Natural killer cell (primary cell): ENCODE measurements at regions not wholly inside any gene's neighbourhood (a gene's known extent, or its start where the extent isn't known, plus 50 kb on each side); places are given as distances from the start of the nearest gene placed in this dataset.

ENCODE experiments used
- ATAC-seq, 3 donors: fragments of 150-1000 bp in 2 of 3; fragments of 200-7000 bp in 1 of 3; cut with Tn5 transposase; 1 replicate in 1 of 3; 2 replicates in 2 of 3; pipeline ENCODE4 v1.10.0; 2021; ENCODE audit warnings: mild to moderate bottlenecking in 2 of 3, moderate library complexity in 2 of 3
- DNase-seq, 2 donors: peaks; one replicate each; pipeline versions ENCODE4 v3.0.0 to v3.0.0-alpha.2; 2013 to 2021; ENCODE audit warnings: mixed read lengths in 1 of 2
- H3K27ac ChIP-seq: one replicate; pipeline ENCODE4 v1.5.1; 2013; ENCODE audit warnings: mild to moderate bottlenecking, low read length
- H3K27me3 ChIP-seq: one replicate; pipeline ENCODE4 v1.6.1; 2013; ENCODE audit warnings: low read length; ENCODE audit not compliant: control insufficient read depth, insufficient read depth
- H3K36me3 ChIP-seq: one replicate; pipeline ENCODE4 v1.6.1; 2013; ENCODE audit warnings: low read length; ENCODE audit not compliant: control insufficient read depth, insufficient read depth
- H3K4me1 ChIP-seq: one replicate; pipeline ENCODE4 v1.6.1; 2013; ENCODE audit warnings: low read length; ENCODE audit not compliant: control insufficient read depth, insufficient read depth
- H3K4me3 ChIP-seq: one replicate; pipeline ENCODE4 v1.5.1; 2013; ENCODE audit warnings: low read length
- H3K9me3 ChIP-seq: one replicate; pipeline ENCODE4 v1.6.1; 2013; ENCODE audit warnings: low read length; ENCODE audit not compliant: control insufficient read depth, insufficient read depth
- H3K27ac Mint-ChIP-seq, 2 donors: one replicate each; pipeline ENCODE4 v1.8.0; 2022; ENCODE audit warnings: mild to moderate bottlenecking in 2 of 2, mixed read lengths in 2 of 2, moderate library complexity in 1 of 2
- H3K27me3 Mint-ChIP-seq, 2 donors: one replicate each; pipeline ENCODE4 v1.8.0; 2022; ENCODE audit warnings: low read depth in 2 of 2, mixed read lengths in 2 of 2
- H3K36me3 Mint-ChIP-seq: one replicate; pipeline ENCODE4 v1.8.0; 2022; ENCODE audit warnings: mixed read lengths
- H3K4me1 Mint-ChIP-seq, 2 donors: one replicate each; pipeline ENCODE4 v1.8.0; 2022; ENCODE audit warnings: mixed read lengths in 2 of 2
- H3K4me3 Mint-ChIP-seq: one replicate; pipeline ENCODE4 v1.8.0; 2022; ENCODE audit warnings: mild to moderate bottlenecking, moderate library complexity, mixed read lengths
- H3K9me3 Mint-ChIP-seq, 2 donors: one replicate each; pipeline ENCODE4 v1.8.0; 2022; ENCODE audit warnings: mixed read lengths in 2 of 2
- WGBS: methylation state at CpG from one replicate; pipeline ENCODE4 v1.1.7; 2013; ENCODE audit warnings: missing lambda C conversion rate; ENCODE audit not compliant: insufficient coverage; 5-methylcytosine and 5-hydroxymethylcytosine counted together
- intact Hi-C: fragments of 100-400 bp; cut with micrococcal nuclease; formaldehyde crosslinking; loops from one replicate; pipeline ENCODE4 v1.14.2; 2022
- TF ChIP-seq, protein P1 (sequence below): fragments of 200-600 bp; IDR thresholded peaks from one replicate; pipeline ENCODE4 v1.8.0; 2022; ENCODE audit warnings: antibody characterized with exemption

DNA sequence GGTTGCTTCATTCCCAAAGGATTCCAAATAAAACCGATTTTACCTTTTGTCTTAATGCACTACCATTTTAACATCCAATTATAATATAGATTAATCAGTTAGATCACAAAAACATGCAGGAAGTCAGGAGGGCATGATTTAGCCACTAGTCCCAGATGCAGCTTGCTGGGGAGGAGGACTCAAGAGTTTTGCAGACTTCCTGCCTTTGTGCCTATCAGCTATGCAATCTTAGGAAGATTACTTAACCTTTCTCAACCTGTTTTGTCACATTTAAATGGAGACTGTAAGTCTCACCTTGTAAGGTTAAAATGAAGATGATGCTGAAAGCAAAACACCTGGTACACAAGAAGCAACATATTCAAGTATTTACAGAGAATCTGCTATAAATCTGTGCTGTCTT lies 242.4 kb upstream of the GOLIM4 start:
- intact Hi-C loops, result no loop called here
- DNase-seq, result no peak
- no peaks in the 10 kb centered on the region for H3K4me1 ChIP-seq
- no peak overlapping the region for H3K4me3 ChIP-seq
- Mint-ChIP-seq H3K4me3 (no peak overlapping the region), H3K9me3 (peaks cover 0 to 2% of the 10 kb centered on the region in 2 donors), H3K4me1 (no peaks in the 10 kb centered on the region), H3K36me3 (no peaks in the 10 kb centered on the region), H3K27me3 (no peaks in the 10 kb centered on the region), H3K27ac (no peak overlapping the region)
- ATAC-seq, result no peak
- H3K27me3 ChIP-seq, result no peaks in the 10 kb centered on the region
- no peak overlapping the region for H3K27ac ChIP-seq
- H3K36me3 ChIP-seq, result no peaks in the 10 kb centered on the region
- H3K9me3 ChIP-seq, result no peaks in the 10 kb centered on the region
- WGBS, result no CpG with 5 or more reads among the region's 1 CpG
- TF ChIP-seq, protein P1, sequence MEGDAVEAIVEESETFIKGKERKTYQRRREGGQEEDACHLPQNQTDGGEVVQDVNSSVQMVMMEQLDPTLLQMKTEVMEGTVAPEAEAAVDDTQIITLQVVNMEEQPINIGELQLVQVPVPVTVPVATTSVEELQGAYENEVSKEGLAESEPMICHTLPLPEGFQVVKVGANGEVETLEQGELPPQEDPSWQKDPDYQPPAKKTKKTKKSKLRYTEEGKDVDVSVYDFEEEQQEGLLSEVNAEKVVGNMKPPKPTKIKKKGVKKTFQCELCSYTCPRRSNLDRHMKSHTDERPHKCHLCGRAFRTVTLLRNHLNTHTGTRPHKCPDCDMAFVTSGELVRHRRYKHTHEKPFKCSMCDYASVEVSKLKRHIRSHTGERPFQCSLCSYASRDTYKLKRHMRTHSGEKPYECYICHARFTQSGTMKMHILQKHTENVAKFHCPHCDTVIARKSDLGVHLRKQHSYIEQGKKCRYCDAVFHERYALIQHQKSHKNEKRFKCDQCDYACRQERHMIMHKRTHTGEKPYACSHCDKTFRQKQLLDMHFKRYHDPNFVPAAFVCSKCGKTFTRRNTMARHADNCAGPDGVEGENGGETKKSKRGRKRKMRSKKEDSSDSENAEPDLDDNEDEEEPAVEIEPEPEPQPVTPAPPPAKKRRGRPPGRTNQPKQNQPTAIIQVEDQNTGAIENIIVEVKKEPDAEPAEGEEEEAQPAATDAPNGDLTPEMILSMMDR, result no peak

DNA sequence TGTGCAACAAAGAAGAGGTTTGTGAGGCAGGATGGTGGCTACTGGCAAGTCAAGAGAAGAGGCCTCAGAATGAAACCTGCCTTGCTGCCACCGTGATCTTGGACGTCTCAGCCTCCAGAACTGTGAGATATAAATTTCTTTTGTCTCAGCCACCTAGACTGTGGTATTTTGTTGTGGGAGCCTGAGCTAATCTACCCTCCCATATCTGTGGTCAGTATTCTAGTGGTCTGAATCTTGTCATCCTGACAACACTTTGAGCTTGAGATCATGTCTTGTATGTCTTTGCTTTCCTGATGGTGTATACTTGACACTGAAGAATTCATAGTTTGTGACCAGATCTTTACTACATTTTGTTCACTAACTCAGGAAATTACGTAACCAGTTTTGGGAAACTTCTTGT lies 240.6 kb upstream of the GOLIM4 start:
- no peaks in the 10 kb centered on the region for H3K27me3 Mint-ChIP-seq
- H3K27ac ChIP-seq, result no peak overlapping the region
- no peaks in the 10 kb centered on the region for H3K36me3 ChIP-seq
- ATAC-seq (no peak), DNase-seq (no peak)
- TF ChIP-seq, protein P1, result no peak
- H3K27me3 ChIP-seq, result no peaks in the 10 kb centered on the region
- H3K4me1 Mint-ChIP-seq, result no peaks in the 10 kb centered on the region
- no peaks in the 10 kb centered on the region for H3K36me3 Mint-ChIP-seq
- WGBS, result 10% methylated on average over 2 of the region's 3 CpGs
- no peak overlapping the region for H3K27ac Mint-ChIP-seq
- H3K9me3 Mint-ChIP-seq, result peaks cover 0 to 2% of the 10 kb centered on the region in 2 donors
- H3K4me3 Mint-ChIP-seq, result no peak overlapping the region
- no peaks in the 10 kb centered on the region for H3K4me1 ChIP-seq
- intact Hi-C loops, result no loop called here
- H3K9me3 ChIP-seq, result no peaks in the 10 kb centered on the region
- no peak overlapping the region for H3K4me3 ChIP-seq

- Mint-ChIP-seq H3K4me3 (no peak overlapping the region), H3K4me1 (no peaks in the 10 kb centered on the region), H3K27ac (no peak overlapping the region), H3K27me3 (no peaks in the 10 kb centered on the region), H3K9me3 (peaks cover 0 to 2% of the 10 kb centered on the region in 2 donors), H3K36me3 (no peaks in the 10 kb centered on the region)
- intact Hi-C loops, result no loop called here
- Histone ChIP-seq H3K4me3 (no peak overlapping the region), H3K27ac (no peak overlapping the region), H3K4me1 (no peaks in the 10 kb centered on the region), H3K27me3 (no peaks in the 10 kb centered on the region), H3K9me3 (no peaks in the 10 kb centered on the region), H3K36me3 (no peaks in the 10 kb centered on the region)
- TF ChIP-seq, protein P1, result no peak
- DNase-seq (no peak), ATAC-seq (no peak)
Observed at GRCh38 chr3:168333410-168333935, 237.7 kb upstream of the GOLIM4 start.

GRCh38 chr3:168331756-168332155 lies 236.0 kb upstream of the GOLIM4 start:
- 79% methylated on average over 2 of the region's 3 CpGs for WGBS
- no peak for ATAC-seq
- no peaks in the 10 kb centered on the region for H3K27me3 Mint-ChIP-seq

More at GRCh38 chr3:168331756-168332155, 236.0 kb upstream of the GOLIM4 start:
- Histone ChIP-seq H3K4me3 (no peak overlapping the region), H3K36me3 (no peaks in the 10 kb centered on the region), H3K27me3 (no peaks in the 10 kb centered on the region), H3K27ac (no peak overlapping the region), H3K9me3 (no peaks in the 10 kb centered on the region), H3K4me1 (no peaks in the 10 kb centered on the region)
- Mint-ChIP-seq H3K4me1 (no peaks in the 10 kb centered on the region), H3K27ac (no peak overlapping the region), H3K36me3 (no peaks in the 10 kb centered on the region), H3K4me3 (no peak overlapping the region), H3K9me3 (no peaks in the 10 kb centered on the region)
- no peak for DNase-seq
- intact Hi-C loops, result no loop called here
- TF ChIP-seq, protein P1, result no peak
